Lower leg skin (tissue), 4 donors: ENCODE measurements at regions not wholly inside any gene's neighbourhood (a gene's known extent, or its start where the extent isn't known, plus 50 kb on each side); places are given as distances from the start of the nearest gene placed in this dataset.
A peak's percentile ranks its signal among the peaks of the same experiment; 100 is the strongest.

Experiments used
- DNase-seq, 2 donors: peaks; one replicate each; pipeline ENCODE4 v3.0.0-alpha.2; 2019; ENCODE audit warnings: low spot score in 2 of 2
- H3K4me3 ChIP-seq: fragments of 200-600 bp; sonication (generic); 2 replicates; pipeline ENCODE4 v1.5.1; 2017; ENCODE audit warnings: mild to moderate bottlenecking, low read depth; ENCODE audit not compliant: poor library complexity, severe bottlenecking
- POLR2A ChIP-seq, 2 donors: fragments of 450-650 bp; IDR thresholded peaks; one replicate each; pipeline ENCODE4 v1.6.1; 2016 to 2017; ENCODE audit warnings: antibody characterized with exemption in 2 of 2, mild to moderate bottlenecking in 1 of 2, moderate library complexity in 1 of 2
- WGBS, 2 donors: methylation state at CpG; one replicate each; pipeline ENCODE4 v1.1.5; 2018; 5-methylcytosine and 5-hydroxymethylcytosine counted together
- intact Hi-C: fragments of 100-400 bp; cut with DNase I; formaldehyde crosslinking; loops from one replicate; pipeline ENCODE4 v1.15.0; 2023; ENCODE audit warnings: low total_unique reads
- TF ChIP-seq, protein P1 (sequence below), 3 donors: fragments of 450-650 bp; IDR thresholded peaks; one replicate each; pipeline ENCODE4 v1.5.1; 2016; ENCODE audit warnings: antibody characterized with exemption in 3 of 3, mild to moderate bottlenecking in 3 of 3, moderate library complexity in 2 of 3

DNA sequence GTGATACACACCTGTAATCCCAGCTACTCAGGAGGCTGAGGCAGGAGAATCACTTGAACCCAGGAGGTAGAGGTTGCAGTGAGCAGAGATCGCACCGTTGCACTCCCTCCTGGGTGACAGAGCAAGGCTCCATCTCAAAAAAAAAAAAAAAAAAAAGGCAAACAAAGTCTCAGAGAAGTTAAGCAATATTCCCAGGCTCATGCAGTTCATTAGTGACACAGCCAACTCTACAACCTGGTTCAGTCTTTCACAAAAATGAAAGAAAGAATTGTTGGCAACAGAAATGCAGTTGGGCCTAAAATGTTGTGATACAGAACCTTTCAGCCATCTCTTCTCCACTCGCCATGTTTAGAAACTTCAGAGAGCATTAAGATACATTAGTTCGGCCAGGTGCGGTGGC, 242.1 kb downstream of the LTN1 start:
- intact Hi-C loops, result no loop called here

DNA sequence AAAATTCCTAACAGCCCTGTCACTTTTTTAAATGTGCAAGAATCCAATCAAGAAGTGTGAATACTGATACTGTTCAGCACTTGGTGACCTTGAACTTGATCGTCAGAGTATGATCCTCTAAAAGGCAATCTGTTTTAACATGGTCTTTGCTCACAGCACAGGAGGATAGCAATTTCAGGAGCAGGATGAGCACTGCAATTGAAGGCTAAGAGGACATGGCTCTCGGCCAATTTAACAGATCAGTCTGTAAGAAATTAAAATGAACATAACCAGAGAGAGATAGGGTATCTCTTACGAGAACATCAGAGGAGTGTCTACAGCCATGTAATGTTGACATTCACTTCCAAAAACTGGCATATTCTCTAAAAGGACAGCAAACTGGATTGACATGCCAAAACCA, 243.1 kb downstream of the LTN1 start:
- DNase-seq, result no peak
- intact Hi-C loops, result loop anchor here (5.0 kb wide), 1 partner anchor 1052 kb away; no protein-coding TSS in a partner anchor
- 75 to 89% methylated on average over 3 of the region's 3 CpGs for WGBS, 2 donors
- no peak overlapping the region for H3K4me3 ChIP-seq
- TF ChIP-seq, protein P1, sequence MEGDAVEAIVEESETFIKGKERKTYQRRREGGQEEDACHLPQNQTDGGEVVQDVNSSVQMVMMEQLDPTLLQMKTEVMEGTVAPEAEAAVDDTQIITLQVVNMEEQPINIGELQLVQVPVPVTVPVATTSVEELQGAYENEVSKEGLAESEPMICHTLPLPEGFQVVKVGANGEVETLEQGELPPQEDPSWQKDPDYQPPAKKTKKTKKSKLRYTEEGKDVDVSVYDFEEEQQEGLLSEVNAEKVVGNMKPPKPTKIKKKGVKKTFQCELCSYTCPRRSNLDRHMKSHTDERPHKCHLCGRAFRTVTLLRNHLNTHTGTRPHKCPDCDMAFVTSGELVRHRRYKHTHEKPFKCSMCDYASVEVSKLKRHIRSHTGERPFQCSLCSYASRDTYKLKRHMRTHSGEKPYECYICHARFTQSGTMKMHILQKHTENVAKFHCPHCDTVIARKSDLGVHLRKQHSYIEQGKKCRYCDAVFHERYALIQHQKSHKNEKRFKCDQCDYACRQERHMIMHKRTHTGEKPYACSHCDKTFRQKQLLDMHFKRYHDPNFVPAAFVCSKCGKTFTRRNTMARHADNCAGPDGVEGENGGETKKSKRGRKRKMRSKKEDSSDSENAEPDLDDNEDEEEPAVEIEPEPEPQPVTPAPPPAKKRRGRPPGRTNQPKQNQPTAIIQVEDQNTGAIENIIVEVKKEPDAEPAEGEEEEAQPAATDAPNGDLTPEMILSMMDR (IDR thresholded peaks at IDR 0.05), result no peak
- no peak for TF ChIP-seq POLR2A (IDR thresholded peaks at IDR 0.05)

More for the DNA sequence above, 242.1 kb downstream of the LTN1 start:
- H3K4me3 ChIP-seq, result no peak overlapping the region
- 95 to 99% methylated on average over 5 of the region's 5 CpGs for WGBS, 2 donors
- TF ChIP-seq POLR2A (IDR thresholded peaks at IDR 0.05), result no peak
- TF ChIP-seq, protein P1 (IDR thresholded peaks at IDR 0.05), result no peak
- no peak for DNase-seq

DNA sequence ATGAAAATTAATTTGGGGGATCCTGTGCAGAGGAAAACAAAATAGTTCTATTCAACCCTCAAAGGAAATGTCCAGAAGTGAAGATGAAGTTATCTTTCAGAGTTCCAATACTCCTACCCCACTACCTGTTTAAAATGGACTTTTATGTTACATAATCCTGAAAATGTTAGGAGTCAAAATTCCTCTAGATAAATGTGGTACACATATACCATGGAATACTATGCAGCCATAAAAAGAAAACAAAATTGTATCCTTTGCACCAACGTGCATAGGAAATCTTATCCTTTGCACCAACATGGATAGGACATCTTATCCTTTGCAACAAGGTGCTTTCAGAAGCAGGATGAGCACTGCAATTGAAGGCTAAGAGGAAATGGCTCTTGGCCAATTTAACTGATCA, 245.2 kb downstream of the LTN1 start:
- WGBS, 2 donors, result 80 to 88% methylated on average over 1 of the region's 1 CpG
- no peak overlapping the region for H3K4me3 ChIP-seq
- TF ChIP-seq, protein P1 (IDR thresholded peaks at IDR 0.05), result no peak
- no peak for TF ChIP-seq POLR2A (IDR thresholded peaks at IDR 0.05)
- no peak for DNase-seq
- intact Hi-C loops, result loop anchor here (5.0 kb wide), 1 partner anchor 1050 kb away; no protein-coding TSS in a partner anchor

DNA sequence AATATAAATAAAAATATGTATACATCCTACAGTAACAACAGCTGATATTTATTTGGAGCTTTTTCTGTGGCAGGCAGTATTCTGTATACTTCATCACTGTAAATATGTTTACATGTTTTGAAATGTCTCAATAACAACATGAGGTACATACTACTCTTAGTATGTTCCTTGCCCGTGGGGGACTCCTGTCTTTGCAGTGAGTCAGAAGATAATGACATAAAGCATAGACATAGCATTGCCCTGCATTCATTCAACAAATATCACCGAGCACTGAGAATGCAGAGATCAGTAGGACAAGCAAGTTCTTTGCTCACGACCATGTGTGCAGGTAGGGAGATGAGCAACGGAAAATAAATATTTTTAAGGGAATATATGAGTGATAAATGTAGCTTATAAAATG, 246.5 kb downstream of the LTN1 start:
- TF ChIP-seq, protein P1 (IDR thresholded peaks at IDR 0.05), result no peak
- TF ChIP-seq POLR2A (IDR thresholded peaks at IDR 0.05), result no peak
- no peak overlapping the region for H3K4me3 ChIP-seq
- no peak for DNase-seq
- WGBS, 2 donors, result 36 to 58% methylated on average over 4 of the region's 4 CpGs
- intact Hi-C loops, result loop anchor here (5.0 kb wide), 1 partner anchor 1049 kb away; no protein-coding TSS in a partner anchor

DNA sequence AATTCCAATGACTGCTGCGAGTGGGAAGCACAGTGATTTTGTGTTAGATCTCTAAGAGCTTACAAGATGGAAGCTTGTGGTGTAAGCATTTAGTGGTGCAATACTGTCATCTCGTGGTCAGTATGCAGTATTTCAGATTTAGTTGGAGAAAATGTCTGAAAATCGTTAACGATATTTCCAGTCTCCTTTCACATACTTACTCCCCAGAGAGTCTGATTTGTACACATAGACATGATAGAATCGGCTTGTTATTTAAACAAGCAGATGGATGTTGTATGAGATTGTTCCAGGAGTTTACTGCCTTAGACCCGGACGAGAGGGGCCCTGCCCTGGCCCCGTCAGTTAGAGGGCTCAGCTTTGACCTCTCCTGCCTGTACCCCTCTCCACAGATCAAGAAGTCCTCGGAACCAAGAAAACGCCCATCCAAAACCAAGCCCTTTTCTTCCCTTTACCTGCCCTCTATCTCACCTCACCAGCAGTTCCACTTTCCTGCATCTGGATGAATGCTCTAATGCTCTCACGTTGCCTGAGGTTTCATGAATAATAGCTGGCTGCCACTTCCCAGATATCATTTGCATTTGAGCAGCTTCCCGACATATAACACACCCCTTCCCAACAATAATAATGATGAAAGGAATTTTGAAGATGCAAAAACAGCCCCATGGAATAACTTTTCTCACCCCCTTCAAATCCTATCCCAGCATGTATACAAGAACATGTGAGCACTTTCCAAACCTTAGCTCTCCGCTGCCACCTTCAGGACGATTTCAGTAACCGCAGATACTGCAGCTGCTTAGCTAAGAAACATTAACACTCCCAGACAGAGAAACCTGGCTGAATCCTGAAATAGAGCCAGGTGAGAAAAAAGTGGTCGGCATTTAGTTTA, 247.3 kb downstream of the LTN1 start:
- peak; percentile 72 to 92 for DNase-seq
- intact Hi-C loops, result loop anchor here (5.0 kb wide), 1 partner anchor 1048 kb away; no protein-coding TSS in a partner anchor
- H3K4me3 ChIP-seq, result no peak overlapping the region
- 2 to 6% methylated on average over 16 of the region's 16 CpGs for WGBS, 2 donors
- no peak for TF ChIP-seq POLR2A (IDR thresholded peaks at IDR 0.05)
- TF ChIP-seq, protein P1 (IDR thresholded peaks at IDR 0.05), result peak in 2 of 3 donors; percentile 50 to 90
